ENCODE measurements at regions not wholly inside any gene's neighbourhood (a gene's known extent, or its start where the extent isn't known, plus 50 kb on each side); places are given as distances from the start of the nearest gene placed in this dataset.

DNA sequence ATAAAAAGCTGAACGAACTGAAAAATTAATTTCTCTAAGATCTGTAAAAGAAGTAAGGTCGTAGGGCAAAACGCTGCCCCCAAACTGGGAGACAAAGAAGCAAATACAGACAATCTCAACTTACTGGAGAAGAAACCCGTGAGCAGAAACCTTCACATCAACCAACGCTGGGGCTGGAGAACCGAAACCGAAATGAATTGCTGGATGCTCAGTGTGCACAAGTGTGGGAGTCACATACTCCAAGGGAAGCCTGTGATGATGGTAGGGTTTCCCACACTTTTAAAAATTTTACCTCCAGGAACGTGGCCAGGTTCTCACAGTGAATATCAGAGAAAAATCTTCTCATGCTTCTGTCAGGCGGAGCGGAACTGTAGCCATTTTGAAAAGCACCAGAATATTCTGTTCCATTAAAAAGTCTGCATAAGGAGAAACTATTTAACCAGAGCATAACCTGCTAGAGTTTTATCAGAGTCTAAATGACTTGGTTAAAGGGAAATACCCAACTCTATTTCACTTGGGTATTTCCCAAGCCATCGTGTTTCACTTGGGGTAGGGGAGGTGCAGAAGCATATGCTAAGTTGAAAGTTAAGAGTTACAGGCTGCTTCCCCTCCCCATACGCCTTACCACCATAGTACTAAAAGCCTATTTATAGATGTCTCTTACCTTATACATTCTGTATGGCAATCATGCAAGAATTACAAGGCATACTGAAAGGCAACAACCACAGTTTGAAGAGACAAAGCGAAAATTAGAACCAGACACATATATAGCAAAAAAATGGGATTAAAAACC lies 110.5 kb upstream of the SLITRK1 start:
- Histone ChIP-seq H3K9ac (ENCODE audit: low read length) (no peak overlapping the region), H3K4me1 (ENCODE audit: insufficient read depth, low read length, severe bottlenecking) (no peaks in the 10 kb centered on the region), H3K27me3 (ENCODE audit: insufficient read depth, low read length) (no peaks in the 10 kb centered on the region), H3K9me3 (ENCODE audit: low read length) (no peaks in the 10 kb centered on the region), H3F3A (ENCODE audit: insufficient read depth, low read length) (no peaks in the 10 kb centered on the region), H3K79me2 (ENCODE audit: insufficient read depth, low read length) (no peaks in the 10 kb centered on the region), H3K36me3 (ENCODE audit: insufficient read depth, low read length) (no peaks in the 10 kb centered on the region), H3K4me3 (ENCODE audit: low read depth, low read length, poor library complexity, severe bottlenecking) (no peak overlapping the region), H3K27ac (ENCODE audit: low read depth, low read length, poor library complexity, severe bottlenecking) (no peak overlapping the region), H3K9me2 (ENCODE audit: low read depth, low read length) (no peaks in the 10 kb centered on the region), H3K4me2 (ENCODE audit: low read length) (no peak overlapping the region), H4K20me1 (ENCODE audit: insufficient read depth, low read length) (no peaks in the 10 kb centered on the region), H2AFZ (ENCODE audit: low read length) (no peak overlapping the region)
- TF ChIP-seq, protein P1, sequence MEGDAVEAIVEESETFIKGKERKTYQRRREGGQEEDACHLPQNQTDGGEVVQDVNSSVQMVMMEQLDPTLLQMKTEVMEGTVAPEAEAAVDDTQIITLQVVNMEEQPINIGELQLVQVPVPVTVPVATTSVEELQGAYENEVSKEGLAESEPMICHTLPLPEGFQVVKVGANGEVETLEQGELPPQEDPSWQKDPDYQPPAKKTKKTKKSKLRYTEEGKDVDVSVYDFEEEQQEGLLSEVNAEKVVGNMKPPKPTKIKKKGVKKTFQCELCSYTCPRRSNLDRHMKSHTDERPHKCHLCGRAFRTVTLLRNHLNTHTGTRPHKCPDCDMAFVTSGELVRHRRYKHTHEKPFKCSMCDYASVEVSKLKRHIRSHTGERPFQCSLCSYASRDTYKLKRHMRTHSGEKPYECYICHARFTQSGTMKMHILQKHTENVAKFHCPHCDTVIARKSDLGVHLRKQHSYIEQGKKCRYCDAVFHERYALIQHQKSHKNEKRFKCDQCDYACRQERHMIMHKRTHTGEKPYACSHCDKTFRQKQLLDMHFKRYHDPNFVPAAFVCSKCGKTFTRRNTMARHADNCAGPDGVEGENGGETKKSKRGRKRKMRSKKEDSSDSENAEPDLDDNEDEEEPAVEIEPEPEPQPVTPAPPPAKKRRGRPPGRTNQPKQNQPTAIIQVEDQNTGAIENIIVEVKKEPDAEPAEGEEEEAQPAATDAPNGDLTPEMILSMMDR (IDR thresholded peaks at IDR 0.05; ENCODE audit: low read length), result no peak
- no peak for TF ChIP-seq EZH2 (IDR thresholded peaks at IDR 0.05; ENCODE audit: borderline replicate concordance, low read length)

DNA sequence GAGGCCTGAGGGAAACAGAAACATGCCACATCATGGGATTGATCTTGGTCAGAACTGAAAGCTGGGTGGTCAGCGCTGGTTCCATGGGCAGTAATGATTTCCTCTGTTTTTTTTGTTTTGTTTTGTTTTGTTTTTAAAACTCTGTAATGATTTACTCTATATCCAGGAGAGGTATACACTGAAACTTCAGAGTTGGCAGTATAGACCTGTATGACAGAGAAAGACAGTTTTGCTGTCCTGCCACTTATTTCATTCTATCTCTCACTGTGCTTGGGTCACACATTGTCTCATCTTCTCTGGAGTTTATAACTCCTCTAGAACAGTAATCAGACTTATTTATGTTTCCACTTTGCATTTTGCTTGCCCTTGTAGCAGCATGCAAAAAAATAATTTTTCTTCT lies 105.1 kb upstream of the SLITRK1 start:
- H3K9ac ChIP-seq (ENCODE audit: low read length), result no peak overlapping the region
- H4K20me1 ChIP-seq (ENCODE audit: insufficient read depth, low read length), result no peaks in the 10 kb centered on the region
- H3K4me1 ChIP-seq (ENCODE audit: insufficient read depth, low read length, severe bottlenecking), result no peaks in the 10 kb centered on the region
- no peak overlapping the region for H3K27ac ChIP-seq (ENCODE audit: low read depth, low read length, poor library complexity, severe bottlenecking)
- H3K4me3 ChIP-seq (ENCODE audit: low read depth, low read length, poor library complexity, severe bottlenecking), result no peak overlapping the region
- no peak overlapping the region for H3K4me2 ChIP-seq (ENCODE audit: low read length)
- no peaks in the 10 kb centered on the region for H3K79me2 ChIP-seq (ENCODE audit: insufficient read depth, low read length)
- H3K9me3 ChIP-seq (ENCODE audit: low read length), result no peaks in the 10 kb centered on the region
- TF ChIP-seq, protein P1 (IDR thresholded peaks at IDR 0.05; ENCODE audit: low read length), result no peak
- TF ChIP-seq EZH2 (IDR thresholded peaks at IDR 0.05; ENCODE audit: borderline replicate concordance, low read length), result no peak
- H3F3A ChIP-seq (ENCODE audit: insufficient read depth, low read length), result no peaks in the 10 kb centered on the region
- no peak overlapping the region for H2AFZ ChIP-seq (ENCODE audit: low read length)
- H3K9me2 ChIP-seq (ENCODE audit: low read depth, low read length), result no peaks in the 10 kb centered on the region
- H3K36me3 ChIP-seq (ENCODE audit: insufficient read depth, low read length), result no peaks in the 10 kb centered on the region
- H3K27me3 ChIP-seq (ENCODE audit: insufficient read depth, low read length), result no peaks in the 10 kb centered on the region

DNA sequence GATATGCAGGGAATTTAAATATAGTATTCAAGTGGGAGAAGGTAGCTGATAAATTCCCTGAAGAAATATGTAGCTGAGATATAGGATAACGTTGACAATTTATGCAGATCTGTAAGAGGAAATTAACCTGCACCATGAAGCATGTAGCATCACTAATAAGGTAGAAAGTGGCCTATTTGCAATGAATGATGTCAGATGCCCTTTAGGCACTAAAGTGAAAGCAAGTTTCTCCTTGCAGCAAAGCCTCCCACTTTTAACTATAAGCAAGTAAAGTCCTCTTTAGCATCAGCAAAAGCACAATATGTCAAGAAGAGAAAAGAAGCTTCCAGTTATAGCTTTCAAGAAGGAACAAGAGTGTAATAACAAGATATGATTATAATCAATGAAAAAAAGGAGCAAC lies 102.5 kb upstream of the SLITRK1 start:
- H3K4me1 ChIP-seq (ENCODE audit: insufficient read depth, low read length, severe bottlenecking), result no peaks in the 10 kb centered on the region
- H2AFZ ChIP-seq (ENCODE audit: low read length), result no peak overlapping the region
- H3K36me3 ChIP-seq (ENCODE audit: insufficient read depth, low read length), result no peaks in the 10 kb centered on the region
- no peak overlapping the region for H3K4me2 ChIP-seq (ENCODE audit: low read length)
- TF ChIP-seq EZH2 (IDR thresholded peaks at IDR 0.05; ENCODE audit: borderline replicate concordance, low read length), result no peak
- TF ChIP-seq, protein P1 (IDR thresholded peaks at IDR 0.05; ENCODE audit: low read length), result no peak
- no peak overlapping the region for H3K27ac ChIP-seq (ENCODE audit: low read depth, low read length, poor library complexity, severe bottlenecking)
- H3K4me3 ChIP-seq (ENCODE audit: low read depth, low read length, poor library complexity, severe bottlenecking), result no peak overlapping the region
- no peaks in the 10 kb centered on the region for H3K9me3 ChIP-seq (ENCODE audit: low read length)
- no peaks in the 10 kb centered on the region for H3K9me2 ChIP-seq (ENCODE audit: low read depth, low read length)
- no peak overlapping the region for H3K9ac ChIP-seq (ENCODE audit: low read length)
- H3K27me3 ChIP-seq (ENCODE audit: insufficient read depth, low read length), result no peaks in the 10 kb centered on the region
- H3K79me2 ChIP-seq (ENCODE audit: insufficient read depth, low read length), result no peaks in the 10 kb centered on the region
- no peaks in the 10 kb centered on the region for H3F3A ChIP-seq (ENCODE audit: insufficient read depth, low read length)
- no peaks in the 10 kb centered on the region for H4K20me1 ChIP-seq (ENCODE audit: insufficient read depth, low read length)
